ENCODE measurements at regions not wholly inside any gene's neighbourhood (a gene's known extent, or its start where the extent isn't known, plus 50 kb on each side); places are given as distances from the start of the nearest gene placed in this dataset.

- TF ChIP-seq ZFX (IDR thresholded peaks at IDR 0.05) (no peak), CTCF (conservative IDR thresholded peaks at IDR 0.05) (no peak)
- H3K27ac ChIP-seq: no peak overlapping the region
These were observed 77.6 kb upstream of the FOXF1 start for GRCh38 chr16:86432691-86433090.

GRCh38 chr16:86436466-86437185, 73.7 kb upstream of the FOXF1 start:
- TF ChIP-seq CTCF (conservative IDR thresholded peaks at IDR 0.05): no peak
- TF ChIP-seq ZFX (IDR thresholded peaks at IDR 0.05): no peak
- H3K27ac ChIP-seq: no peak overlapping the region

- no peak overlapping the region for H3K27ac ChIP-seq
- no peak for TF ChIP-seq ZFX (IDR thresholded peaks at IDR 0.05)
- no peak for TF ChIP-seq CTCF (conservative IDR thresholded peaks at IDR 0.05)
These were observed 73.0 kb upstream of the FOXF1 start for GRCh38 chr16:86437348-86437747.

GRCh38 chr16:86442703-86443102, 67.6 kb upstream of the FOXF1 start:
- no peak overlapping the region for H3K27ac ChIP-seq
- no peak for TF ChIP-seq ZFX (IDR thresholded peaks at IDR 0.05)
- TF ChIP-seq CTCF (conservative IDR thresholded peaks at IDR 0.05): no peak

- no peak overlapping the region for H3K27ac ChIP-seq
- TF ChIP-seq CTCF (conservative IDR thresholded peaks at IDR 0.05): no peak
- no peak for TF ChIP-seq ZFX (IDR thresholded peaks at IDR 0.05)
These were observed 66.7 kb upstream of the FOXF1 start for GRCh38 chr16:86443508-86444147.

GRCh38 chr16:86444261-86444660, 66.1 kb upstream of the FOXF1 start:
- TF ChIP-seq CTCF (conservative IDR thresholded peaks at IDR 0.05) (no peak), ZFX (IDR thresholded peaks at IDR 0.05) (no peak)
- no peak overlapping the region for H3K27ac ChIP-seq

GRCh38 chr16:86444661-86445060, 65.7 kb upstream of the FOXF1 start:
- no peak for TF ChIP-seq ZFX (IDR thresholded peaks at IDR 0.05)
- no peak for TF ChIP-seq CTCF (conservative IDR thresholded peaks at IDR 0.05)

More at GRCh38 chr16:86444661-86445060, 65.7 kb upstream of the FOXF1 start:
- no peak overlapping the region for H3K27ac ChIP-seq

Measured in C4-2B (cell line).